Peyer's patch (tissue), 4 donors: ENCODE measurements at regions not wholly inside any gene's neighbourhood (a gene's known extent, or its start where the extent isn't known, plus 50 kb on each side); places are given as distances from the start of the nearest gene placed in this dataset.

ENCODE experiments used
- CTCF ChIP-seq, 6 experiments: fragments of 450-650 bp in 4 of 6; fragments of 200-600 bp in 2 of 6; sonication (generic) in 1 of 6; IDR thresholded peaks; one replicate each; pipeline ENCODE4 v1.5.1; 2017 to 2019; ENCODE audit warnings: antibody characterized with exemption in 6 of 6, mild to moderate bottlenecking in 3 of 6, moderate library complexity in 1 of 6
- POLR2A ChIP-seq, 2 donors: fragments of 450-650 bp; IDR thresholded peaks; one replicate each; pipeline ENCODE4 v1.5.1; 2017; ENCODE audit warnings: antibody characterized with exemption in 2 of 2, mild to moderate bottlenecking in 2 of 2, moderate library complexity in 2 of 2

- TF ChIP-seq POLR2A (IDR thresholded peaks at IDR 0.05) (no peak), CTCF (IDR thresholded peaks at IDR 0.05) (no peak)
Observed at GRCh38 chr9:129453734-129454133, 167.2 kb downstream of the C9orf50 start.
